NT2/D1 (cell line): ENCODE measurements at regions not wholly inside any gene's neighbourhood (a gene's known extent, or its start where the extent isn't known, plus 50 kb on each side); places are given as distances from the start of the nearest gene placed in this dataset.

ENCODE experiments used
- SUZ12 ChIP-seq: IDR thresholded peaks from 2 replicates; pipeline ENCODE4 v1.6.1; 2011; ENCODE audit not compliant: insufficient read length, insufficient read depth; ENCODE audit errors: extremely low read depth
- YY1 ChIP-seq: IDR thresholded peaks from 2 replicates; pipeline ENCODE4 v1.6.1; 2011; ENCODE audit not compliant: insufficient read length, insufficient read depth

DNA sequence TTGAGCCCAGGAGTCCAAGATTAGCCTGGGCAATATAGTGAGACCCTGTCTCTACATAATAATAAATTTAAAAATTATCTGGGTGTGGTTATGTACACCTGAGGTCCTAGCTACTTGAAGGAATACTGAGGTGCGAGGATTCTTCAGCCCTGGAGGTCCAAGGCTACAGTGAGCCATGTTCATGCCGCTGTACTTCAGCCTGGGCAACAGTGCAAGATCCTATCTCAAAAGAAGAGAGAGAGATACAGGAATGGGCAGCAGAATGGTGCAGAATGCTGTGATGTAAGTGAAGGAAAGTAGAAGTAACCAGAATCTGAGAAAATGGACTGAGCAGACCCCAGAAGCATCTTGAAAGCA, 62.7 kb upstream of the EXOC4 start:
- TF ChIP-seq YY1 (no peak), SUZ12 (no peak)
